Cardiac fibroblast (primary cell): ENCODE measurements at regions not wholly inside any gene's neighbourhood (a gene's known extent, or its start where the extent isn't known, plus 50 kb on each side); places are given as distances from the start of the nearest gene placed in this dataset.

ENCODE experiments used
- DNase-seq, 2 donors: peaks; one replicate each; pipeline versions ENCODE4 v3.0.0 to v3.0.0-alpha.2; 2010; ENCODE audit warnings: low read depth in 2 of 2
- H3K4me3 ChIP-seq, 2 donors: replicated peaks in 1 of 2; 1 replicate in 1 of 2; 2 replicates in 1 of 2; pipeline ENCODE4 v1.5.1; 2011; ENCODE audit warnings: low read depth in 2 of 2, low read length in 2 of 2, mild to moderate bottlenecking in 2 of 2, moderate library complexity in 1 of 2
- TF ChIP-seq, protein P1 (sequence below): IDR thresholded peaks from one replicate; pipeline ENCODE4 v1.5.1; 2011; ENCODE audit warnings: low read depth, mild to moderate bottlenecking, low read length, inconsistent platforms

GRCh38 chr5:105554568-105555169 lies 1992.1 kb upstream of the NUDT12 start:
- no peak overlapping the region for H3K4me3 ChIP-seq
- peak in 1 of 2 donors; percentile 11 for DNase-seq
- TF ChIP-seq, protein P1, sequence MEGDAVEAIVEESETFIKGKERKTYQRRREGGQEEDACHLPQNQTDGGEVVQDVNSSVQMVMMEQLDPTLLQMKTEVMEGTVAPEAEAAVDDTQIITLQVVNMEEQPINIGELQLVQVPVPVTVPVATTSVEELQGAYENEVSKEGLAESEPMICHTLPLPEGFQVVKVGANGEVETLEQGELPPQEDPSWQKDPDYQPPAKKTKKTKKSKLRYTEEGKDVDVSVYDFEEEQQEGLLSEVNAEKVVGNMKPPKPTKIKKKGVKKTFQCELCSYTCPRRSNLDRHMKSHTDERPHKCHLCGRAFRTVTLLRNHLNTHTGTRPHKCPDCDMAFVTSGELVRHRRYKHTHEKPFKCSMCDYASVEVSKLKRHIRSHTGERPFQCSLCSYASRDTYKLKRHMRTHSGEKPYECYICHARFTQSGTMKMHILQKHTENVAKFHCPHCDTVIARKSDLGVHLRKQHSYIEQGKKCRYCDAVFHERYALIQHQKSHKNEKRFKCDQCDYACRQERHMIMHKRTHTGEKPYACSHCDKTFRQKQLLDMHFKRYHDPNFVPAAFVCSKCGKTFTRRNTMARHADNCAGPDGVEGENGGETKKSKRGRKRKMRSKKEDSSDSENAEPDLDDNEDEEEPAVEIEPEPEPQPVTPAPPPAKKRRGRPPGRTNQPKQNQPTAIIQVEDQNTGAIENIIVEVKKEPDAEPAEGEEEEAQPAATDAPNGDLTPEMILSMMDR: no peak

DNA sequence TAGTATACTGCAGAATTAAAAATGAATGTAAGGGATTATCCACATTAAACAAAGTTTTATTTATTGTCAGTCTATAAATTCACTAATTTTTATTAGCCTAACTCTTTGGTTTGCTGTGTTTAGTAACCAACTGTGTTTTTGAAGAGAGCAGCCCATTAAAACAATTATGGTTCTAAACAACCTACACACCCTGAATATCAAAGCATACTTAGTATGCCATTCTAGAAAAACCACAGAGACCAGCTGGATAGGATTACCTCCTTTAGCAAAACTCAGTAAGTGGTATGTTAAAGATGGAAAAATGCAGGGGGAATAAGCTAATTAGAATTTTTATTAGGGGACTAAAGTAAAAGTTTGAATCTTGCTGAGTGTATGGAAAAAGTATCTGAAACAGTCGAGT lies 1981.7 kb upstream of the NUDT12 start:
- no peak for DNase-seq
- TF ChIP-seq, protein P1: no peak

GRCh38 chr5:105536675-105537074 lies 1974.1 kb upstream of the NUDT12 start:
- no peak for DNase-seq
- TF ChIP-seq, protein P1: no peak
- H3K4me3 ChIP-seq: no peak overlapping the region

More for the DNA sequence above, 1981.7 kb upstream of the NUDT12 start:
- no peak overlapping the region for H3K4me3 ChIP-seq

DNA sequence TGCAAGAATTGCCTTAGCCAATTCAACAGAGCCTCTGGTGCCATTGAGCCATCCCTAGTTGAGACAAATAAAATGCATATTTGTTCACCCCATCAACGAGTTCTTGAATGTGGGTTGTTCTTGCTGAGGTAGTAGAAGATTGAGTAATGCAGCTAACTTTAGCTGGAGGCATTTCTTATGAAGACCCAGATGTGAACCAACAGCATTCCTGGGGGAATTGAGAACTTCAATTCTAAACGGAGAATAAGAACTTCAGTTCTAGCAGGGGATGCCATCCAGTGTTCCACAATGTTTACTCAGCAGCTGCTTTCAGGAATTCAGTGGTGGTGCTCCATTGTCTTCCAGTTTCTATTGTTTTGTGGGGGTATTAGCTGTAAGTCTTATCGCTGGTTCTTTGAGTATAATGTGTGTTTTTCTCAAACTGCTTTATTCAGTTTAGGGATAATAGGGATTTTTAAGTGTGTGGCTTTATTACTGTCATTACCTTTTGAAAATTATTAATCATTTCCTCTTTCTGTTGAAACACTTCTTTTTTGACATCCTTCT lies 1968.2 kb upstream of the NUDT12 start:
- TF ChIP-seq, protein P1: no peak
- no peak overlapping the region for H3K4me3 ChIP-seq
- DNase-seq: peak in 1 of 2 donors; percentile 8

DNA sequence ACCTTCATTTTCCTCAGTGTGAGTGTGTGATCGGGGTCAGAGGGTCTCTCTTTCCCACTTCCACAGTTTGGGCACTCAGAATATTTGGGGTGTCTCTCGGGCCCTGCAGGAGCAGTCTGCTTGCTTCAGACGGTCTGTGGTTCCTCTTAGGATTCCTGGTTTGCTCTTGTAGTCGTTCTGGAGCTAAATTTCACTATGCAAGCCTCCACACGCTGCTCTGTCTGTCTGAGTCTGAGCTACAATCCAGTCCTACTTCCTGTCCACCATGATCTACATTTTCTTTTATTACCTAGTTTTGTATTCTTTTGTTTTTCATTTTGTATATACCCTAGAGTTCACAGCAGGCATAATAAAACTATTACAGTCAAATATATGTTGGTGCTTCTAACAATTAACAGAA lies 1967.3 kb upstream of the NUDT12 start:
- DNase-seq: no peak
- no peak overlapping the region for H3K4me3 ChIP-seq
- TF ChIP-seq, protein P1: no peak

DNA sequence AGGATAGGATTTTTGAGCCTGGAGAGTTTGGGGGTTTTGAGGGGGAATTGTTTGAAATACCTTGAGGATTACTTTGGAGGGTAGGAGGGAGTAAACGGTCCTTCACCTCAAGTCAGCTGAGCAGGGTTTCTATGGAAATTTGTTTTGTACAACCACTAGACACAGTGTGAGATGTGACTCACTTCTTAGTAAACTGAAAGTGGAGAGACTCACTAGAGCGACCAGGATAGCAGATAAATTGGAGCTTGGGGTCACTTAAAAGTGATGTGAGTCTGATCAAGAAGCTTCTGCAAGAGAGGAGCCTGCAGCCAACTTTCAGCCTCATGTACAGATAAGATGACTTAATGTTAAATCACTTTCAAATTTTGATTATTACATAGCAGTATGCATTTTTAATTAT lies 1945.9 kb upstream of the NUDT12 start:
- DNase-seq: peak; percentile 0 to 46
- no peak overlapping the region for H3K4me3 ChIP-seq
- TF ChIP-seq, protein P1: no peak

DNA sequence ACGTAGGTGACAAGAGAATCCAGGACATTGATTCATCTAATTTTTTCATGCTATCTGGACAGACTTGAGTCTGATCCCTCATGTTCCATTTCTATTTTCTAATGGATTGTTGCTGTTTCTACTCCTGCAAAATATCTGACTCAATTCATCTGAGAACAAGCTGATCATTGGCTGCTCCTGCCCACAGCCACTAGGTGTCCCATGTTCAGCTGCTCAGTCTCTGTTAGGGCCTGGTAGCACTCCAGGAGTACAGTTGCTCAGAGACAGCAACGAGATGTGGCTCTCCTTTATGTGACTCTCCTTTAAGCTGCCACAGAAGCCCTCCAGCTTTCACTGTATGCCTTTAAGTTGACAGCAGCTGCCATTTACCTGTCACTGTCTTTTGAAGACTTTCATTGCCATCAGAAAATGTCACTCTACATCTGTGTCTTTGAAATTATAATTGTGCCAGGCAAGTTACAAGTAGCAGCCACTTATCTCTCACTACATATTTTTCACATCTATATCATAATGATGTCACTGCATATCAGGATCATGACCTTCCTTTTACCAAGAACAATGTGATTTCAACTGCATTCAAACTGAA lies 1944.2 kb upstream of the NUDT12 start:
- peak; percentile 10 to 50 for DNase-seq
- no peak overlapping the region for H3K4me3 ChIP-seq
- TF ChIP-seq, protein P1: peak; percentile 60
